HG03066 (cell line): ENCODE measurements at regions not wholly inside any gene's neighbourhood (a gene's known extent, or its start where the extent isn't known, plus 50 kb on each side); places are given as distances from the start of the nearest gene placed in this dataset.

Source experiments
- ATAC-seq: cut with Tn5 transposase; IDR thresholded peaks from one replicate; pipeline ENCODE4 v1.9.1; 2021; ENCODE audit warnings: low read depth; ENCODE audit not compliant: unreplicated experiment

DNA sequence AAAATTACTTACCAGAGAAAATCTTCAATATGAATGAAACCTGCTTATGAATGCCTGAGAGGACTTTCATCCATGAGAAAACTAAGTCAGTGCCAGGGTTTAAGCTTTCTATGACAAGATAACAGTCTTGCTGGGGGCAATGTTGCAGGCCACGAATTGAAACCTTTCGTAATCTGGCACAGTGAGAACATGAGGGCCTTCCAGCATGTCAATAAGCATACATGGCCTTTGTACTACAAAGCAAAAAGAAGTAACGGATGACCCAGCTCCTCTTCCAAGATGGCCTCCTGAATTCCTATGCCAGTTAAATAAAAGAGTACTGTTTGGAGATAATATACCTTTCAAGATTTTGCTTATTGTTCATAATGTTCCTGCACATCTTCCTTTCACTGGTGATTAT, 270.6 kb upstream of the PHF14 start:
- ATAC-seq, result no peak

DNA sequence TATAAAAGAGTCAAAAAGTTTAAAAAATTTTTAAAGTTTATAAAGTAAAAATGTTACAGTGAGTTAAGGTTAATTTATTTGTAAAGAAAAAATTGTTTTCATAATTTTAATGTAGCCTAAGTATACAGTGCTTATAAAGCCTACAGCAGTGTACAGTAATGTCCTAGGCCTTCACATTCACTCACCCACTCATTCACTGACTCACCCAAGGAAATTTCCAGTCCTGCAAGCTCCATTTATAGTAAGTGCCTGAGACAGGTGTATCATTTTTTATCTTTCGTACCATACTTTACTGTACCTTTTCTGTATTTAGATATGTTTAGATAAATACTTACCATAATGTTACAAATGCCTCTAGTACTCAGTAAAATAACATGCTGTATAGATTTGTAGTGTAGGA, 269.7 kb upstream of the PHF14 start:
- no peak for ATAC-seq

DNA sequence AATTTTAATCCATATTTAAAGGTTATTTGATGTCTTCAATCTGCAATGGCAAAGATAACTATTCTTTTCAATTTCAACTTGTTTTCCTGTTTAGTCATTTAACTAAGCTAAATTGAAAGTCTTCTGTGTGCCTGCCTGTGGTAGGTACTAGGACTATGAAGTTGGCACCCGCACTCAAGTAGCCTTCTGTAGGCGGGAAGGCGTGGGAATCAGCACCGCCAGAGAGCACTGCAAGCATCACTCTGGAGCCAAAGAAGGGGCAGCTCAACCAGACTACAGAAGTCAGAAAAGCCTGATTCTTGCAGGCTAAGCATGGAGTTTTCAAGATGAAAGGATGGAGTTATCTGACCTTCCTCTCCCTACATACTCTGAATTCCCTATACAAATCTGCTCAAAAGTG, 269.0 kb upstream of the PHF14 start:
- no peak for ATAC-seq

DNA sequence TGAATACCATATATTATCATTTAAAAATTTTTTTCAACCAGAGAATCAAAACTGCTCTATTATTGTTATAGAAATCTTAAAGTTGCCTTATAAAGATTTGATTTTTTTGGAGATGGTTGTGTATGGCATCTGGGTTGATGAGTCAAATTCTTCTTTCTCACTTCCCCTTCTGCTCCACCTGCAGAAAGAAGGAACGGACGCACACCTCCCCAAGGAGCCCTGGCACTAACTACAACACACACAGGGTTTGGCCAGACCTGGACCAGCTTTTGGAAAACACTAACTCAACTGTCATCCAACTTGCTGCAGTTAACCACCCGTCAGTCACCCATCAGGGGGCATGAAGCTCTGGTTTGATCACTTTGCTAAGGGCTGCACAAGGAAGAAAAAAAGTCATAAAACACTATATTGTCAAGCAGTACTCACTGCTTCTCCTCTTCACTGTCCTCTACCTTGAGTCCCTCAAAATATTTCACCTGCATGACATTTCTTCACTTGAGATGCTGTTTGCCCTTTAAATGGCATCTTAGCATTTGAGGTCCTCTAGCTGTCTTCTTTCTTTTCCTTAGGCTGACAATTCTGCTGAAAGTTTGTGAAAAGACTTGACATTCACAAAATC, 266.7 kb upstream of the PHF14 start:
- ATAC-seq, result peak; percentile 99

DNA sequence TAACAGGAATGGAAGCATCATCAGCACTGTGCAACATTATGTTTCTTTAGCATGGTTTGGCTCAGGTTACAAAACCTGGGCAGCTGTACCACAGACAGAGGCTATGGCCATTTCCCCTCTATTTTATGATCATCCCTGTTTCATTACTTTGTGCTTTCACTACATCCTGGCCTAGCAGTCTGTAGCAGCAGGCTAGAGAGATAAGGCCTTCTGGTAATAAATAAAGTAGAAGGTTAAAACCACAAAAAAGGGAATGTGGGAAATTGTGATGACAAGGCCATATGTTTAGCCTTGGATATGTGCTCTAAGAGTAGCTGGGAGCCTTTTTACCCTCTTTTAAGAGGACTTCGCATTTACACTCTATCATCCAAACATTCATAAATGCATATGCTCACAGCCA, 266.2 kb upstream of the PHF14 start:
- peak; percentile 37 for ATAC-seq

GRCh38 chr7:10708447-10708846, 265.2 kb upstream of the PHF14 start:
- no peak for ATAC-seq

GRCh38 chr7:10718768-10719167, 254.9 kb upstream of the PHF14 start:
- ATAC-seq, result no peak

- no peak for ATAC-seq
Measured at GRCh38 chr7:10720042-10720441, 253.6 kb upstream of the PHF14 start.

- no peak for ATAC-seq
Measured at GRCh38 chr7:10721289-10721688, 252.4 kb upstream of the PHF14 start.

DNA sequence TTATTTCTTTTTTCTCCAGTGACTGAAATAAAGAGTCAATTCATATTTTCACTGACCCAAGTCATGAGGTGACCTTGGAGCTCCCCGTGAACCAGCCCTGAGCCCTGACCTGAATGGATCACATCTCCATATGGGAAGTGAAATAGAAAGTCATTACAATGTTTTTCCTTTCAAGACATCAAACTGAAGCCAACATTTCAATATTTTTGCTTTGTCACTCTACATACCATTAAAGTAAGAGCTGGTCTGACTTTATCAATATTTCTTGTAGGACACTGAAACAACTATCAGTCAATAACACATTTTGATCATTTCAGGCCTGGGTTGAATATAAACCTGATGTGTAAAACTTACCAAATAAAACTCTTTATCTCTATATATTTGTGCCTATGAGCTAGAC, 249.8 kb upstream of the PHF14 start:
- ATAC-seq, result no peak

DNA sequence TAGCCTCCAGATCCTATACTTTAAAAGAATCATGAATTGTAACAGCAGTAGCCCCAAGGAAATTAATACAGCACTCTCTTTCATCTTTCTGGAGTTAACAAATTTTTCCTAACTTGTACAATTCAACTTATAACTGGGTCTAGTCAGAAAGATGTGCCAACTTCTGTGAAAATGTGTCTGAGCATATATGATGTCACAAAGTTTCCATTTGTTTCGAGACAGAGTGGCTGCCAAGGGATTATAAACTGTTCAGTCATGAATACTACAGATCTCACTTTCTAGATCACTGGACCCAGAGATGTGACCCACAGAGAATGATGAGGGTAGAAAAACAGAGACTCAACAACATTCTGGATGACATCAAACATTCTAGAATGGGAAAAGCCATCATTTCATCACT, 249.2 kb upstream of the PHF14 start:
- ATAC-seq, result no peak

DNA sequence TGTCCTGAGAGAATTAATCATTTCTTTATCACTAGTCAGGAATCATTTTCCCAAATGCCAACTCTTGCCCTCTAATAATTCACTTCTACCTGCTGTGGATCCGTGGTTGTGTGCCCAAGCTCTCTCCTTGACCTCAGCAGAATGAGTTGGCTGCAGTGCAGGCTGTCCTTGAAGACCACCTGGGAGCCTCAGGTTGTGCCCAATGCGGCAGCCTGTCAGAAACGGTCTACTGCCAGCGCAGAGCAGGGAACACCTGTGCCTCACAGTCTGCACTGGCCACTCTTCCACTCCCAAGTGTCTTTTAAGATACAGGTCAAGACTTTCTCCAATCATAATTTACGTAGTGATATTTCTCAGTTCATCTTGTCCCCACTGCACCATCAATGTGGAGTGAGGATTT, 246.0 kb upstream of the PHF14 start:
- ATAC-seq, result no peak

GRCh38 chr7:10731253-10731773, 242.4 kb upstream of the PHF14 start:
- no peak for ATAC-seq

- no peak for ATAC-seq
Measured at GRCh38 chr7:10733747-10734146, 239.9 kb upstream of the PHF14 start.

DNA sequence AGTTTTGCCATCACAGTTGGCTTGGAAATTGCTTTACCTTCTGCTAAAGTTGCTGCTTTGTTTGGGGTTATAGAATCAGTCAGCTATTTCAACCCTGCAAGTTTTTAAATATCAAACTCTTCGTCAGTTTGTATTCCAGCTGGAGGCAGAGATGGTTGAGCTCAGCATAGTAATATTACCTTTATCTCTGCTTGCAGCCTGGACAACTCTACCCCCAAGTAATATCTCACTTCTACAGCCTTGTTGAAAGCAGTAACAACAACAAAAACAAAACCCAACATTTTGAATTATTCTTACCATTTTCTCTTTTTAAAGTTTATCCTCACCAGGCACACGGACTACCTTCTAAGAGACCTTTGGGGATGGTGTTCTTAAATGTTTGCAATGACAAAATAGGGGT, 239.1 kb upstream of the PHF14 start:
- no peak for ATAC-seq

DNA sequence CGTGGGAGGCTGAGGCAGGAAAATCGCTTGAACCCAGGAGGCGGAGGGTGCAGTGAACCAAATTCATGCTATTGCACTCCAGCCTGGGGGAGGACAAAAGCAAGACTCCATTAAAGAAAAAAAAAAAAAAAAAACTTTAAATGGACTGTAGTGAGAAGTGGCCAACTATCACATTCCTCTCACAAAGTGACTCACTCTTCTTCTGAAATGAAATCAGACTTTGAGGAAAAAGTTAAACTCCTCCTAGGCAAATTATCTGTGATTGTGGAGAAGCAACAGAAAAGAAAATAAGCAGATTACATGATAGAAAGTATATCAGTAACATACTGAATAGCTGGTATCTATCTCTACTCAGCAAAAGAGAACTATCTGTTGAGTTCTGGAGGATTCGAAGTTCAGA, 234.3 kb upstream of the PHF14 start:
- no peak for ATAC-seq

- ATAC-seq, result no peak
Measured at GRCh38 chr7:10740805-10741204, 232.9 kb upstream of the PHF14 start.

GRCh38 chr7:10756981-10757380, 216.7 kb upstream of the PHF14 start:
- no peak for ATAC-seq

- no peak for ATAC-seq
Measured at GRCh38 chr7:10759120-10759519, 214.6 kb upstream of the PHF14 start.

DNA sequence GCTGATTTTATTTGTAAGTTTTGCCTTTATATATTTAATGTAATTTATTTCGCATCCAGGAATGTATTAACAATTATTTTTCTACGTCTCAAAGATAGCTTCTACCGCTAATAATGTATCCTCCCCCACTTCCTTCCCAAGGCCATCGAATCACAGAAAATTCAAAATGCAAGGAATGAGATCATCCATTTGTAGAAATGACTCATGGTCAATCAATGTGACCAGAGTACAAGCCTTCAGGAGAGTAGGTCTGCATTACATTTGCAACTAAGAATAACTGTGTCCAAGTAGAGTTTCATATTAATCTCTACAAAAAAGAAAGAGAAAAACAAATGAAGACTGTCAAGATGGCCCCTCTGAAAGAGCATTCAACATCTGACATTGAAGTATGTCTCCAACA, 205.9 kb upstream of the PHF14 start:
- ATAC-seq, result no peak

GRCh38 chr7:10770176-10770575, 203.5 kb upstream of the PHF14 start:
- ATAC-seq, result no peak

GRCh38 chr7:10773430-10773829, 200.2 kb upstream of the PHF14 start:
- ATAC-seq, result no peak
